ENCODE measurements at regions not wholly inside any gene's neighbourhood (a gene's known extent, or its start where the extent isn't known, plus 50 kb on each side); places are given as distances from the start of the nearest gene placed in this dataset.

- Histone ChIP-seq H3K9ac (ENCODE audit: low read depth, low read length) (no peak overlapping the region), H3K36me3 (ENCODE audit: insufficient read depth, low read length) (no peaks in the 10 kb centered on the region), H3K9me3 (ENCODE audit: control insufficient read depth, insufficient read depth, low read length) (no peaks in the 10 kb centered on the region), H3K4me1 (ENCODE audit: insufficient read depth, low read length) (no peaks in the 10 kb centered on the region)
Observed at GRCh38 chr2:217379807-217380206, 519.9 kb upstream of the TNP1 start.

GRCh38 chr2:217372794-217373193, 512.9 kb upstream of the TNP1 start:
- Histone ChIP-seq H3K36me3 (ENCODE audit: insufficient read depth, low read length) (no peaks in the 10 kb centered on the region), H3K9me3 (ENCODE audit: control insufficient read depth, insufficient read depth, low read length) (no peaks in the 10 kb centered on the region), H3K4me1 (ENCODE audit: insufficient read depth, low read length) (no peaks in the 10 kb centered on the region)

GRCh38 chr2:217371781-217372213, 511.9 kb upstream of the TNP1 start:
- Histone ChIP-seq H3K4me1 (ENCODE audit: insufficient read depth, low read length) (no peaks in the 10 kb centered on the region), H3K36me3 (ENCODE audit: insufficient read depth, low read length) (no peaks in the 10 kb centered on the region), H3K9me3 (ENCODE audit: control insufficient read depth, insufficient read depth, low read length) (no peaks in the 10 kb centered on the region), H3K9ac (ENCODE audit: low read depth, low read length) (no peak overlapping the region)

More at GRCh38 chr2:217372794-217373193, 512.9 kb upstream of the TNP1 start:
- no peak overlapping the region for H3K9ac ChIP-seq (ENCODE audit: low read depth, low read length)

- Histone ChIP-seq H3K9ac (ENCODE audit: low read depth, low read length) (no peak overlapping the region), H3K9me3 (ENCODE audit: control insufficient read depth, insufficient read depth, low read length) (no peaks in the 10 kb centered on the region), H3K4me1 (ENCODE audit: insufficient read depth, low read length) (no peaks in the 10 kb centered on the region), H3K36me3 (ENCODE audit: insufficient read depth, low read length) (no peaks in the 10 kb centered on the region)
Observed at GRCh38 chr2:217370391-217370790, 510.5 kb upstream of the TNP1 start.

GRCh38 chr2:217367464-217367863, 507.6 kb upstream of the TNP1 start:
- H3K4me1 ChIP-seq (ENCODE audit: insufficient read depth, low read length), result no peaks in the 10 kb centered on the region
- no peak overlapping the region for H3K9ac ChIP-seq (ENCODE audit: low read depth, low read length)
- H3K9me3 ChIP-seq (ENCODE audit: control insufficient read depth, insufficient read depth, low read length), result no peaks in the 10 kb centered on the region
- H3K36me3 ChIP-seq (ENCODE audit: insufficient read depth, low read length), result no peaks in the 10 kb centered on the region

GRCh38 chr2:217366966-217367365, 507.1 kb upstream of the TNP1 start:
- no peaks in the 10 kb centered on the region for H3K36me3 ChIP-seq (ENCODE audit: insufficient read depth, low read length)
- H3K9me3 ChIP-seq (ENCODE audit: control insufficient read depth, insufficient read depth, low read length), result no peaks in the 10 kb centered on the region
- no peaks in the 10 kb centered on the region for H3K4me1 ChIP-seq (ENCODE audit: insufficient read depth, low read length)
- H3K9ac ChIP-seq (ENCODE audit: low read depth, low read length), result no peak overlapping the region

- Histone ChIP-seq H3K4me1 (ENCODE audit: insufficient read depth, low read length) (no peaks in the 10 kb centered on the region), H3K36me3 (ENCODE audit: insufficient read depth, low read length) (no peaks in the 10 kb centered on the region), H3K9me3 (ENCODE audit: control insufficient read depth, insufficient read depth, low read length) (no peaks in the 10 kb centered on the region), H3K9ac (ENCODE audit: low read depth, low read length) (no peak overlapping the region)
Observed at GRCh38 chr2:217366266-217366895, 506.5 kb upstream of the TNP1 start.

GRCh38 chr2:217365656-217366055, 505.8 kb upstream of the TNP1 start:
- H3K9me3 ChIP-seq (ENCODE audit: control insufficient read depth, insufficient read depth, low read length), result no peaks in the 10 kb centered on the region
- H3K36me3 ChIP-seq (ENCODE audit: insufficient read depth, low read length), result no peaks in the 10 kb centered on the region
- no peak overlapping the region for H3K9ac ChIP-seq (ENCODE audit: low read depth, low read length)
- no peaks in the 10 kb centered on the region for H3K4me1 ChIP-seq (ENCODE audit: insufficient read depth, low read length)

- Histone ChIP-seq H3K9ac (ENCODE audit: low read depth, low read length) (no peak overlapping the region), H3K9me3 (ENCODE audit: control insufficient read depth, insufficient read depth, low read length) (no peaks in the 10 kb centered on the region), H3K4me1 (ENCODE audit: insufficient read depth, low read length) (no peaks in the 10 kb centered on the region), H3K36me3 (ENCODE audit: insufficient read depth, low read length) (no peaks in the 10 kb centered on the region)
Observed at GRCh38 chr2:217364224-217364623, 504.4 kb upstream of the TNP1 start.

GRCh38 chr2:217363470-217363869, 503.6 kb upstream of the TNP1 start:
- no peaks in the 10 kb centered on the region for H3K36me3 ChIP-seq (ENCODE audit: insufficient read depth, low read length)
- no peaks in the 10 kb centered on the region for H3K4me1 ChIP-seq (ENCODE audit: insufficient read depth, low read length)
- H3K9ac ChIP-seq (ENCODE audit: low read depth, low read length), result no peak overlapping the region
- H3K9me3 ChIP-seq (ENCODE audit: control insufficient read depth, insufficient read depth, low read length), result no peaks in the 10 kb centered on the region

GRCh38 chr2:217362710-217363109, 502.8 kb upstream of the TNP1 start:
- Histone ChIP-seq H3K4me1 (ENCODE audit: insufficient read depth, low read length) (peaks cover 5% of the 10 kb centered on the region; the same call in 1 of the 2 replicates), H3K36me3 (ENCODE audit: insufficient read depth, low read length) (no peaks in the 10 kb centered on the region), H3K9ac (ENCODE audit: low read depth, low read length) (no peak overlapping the region), H3K9me3 (ENCODE audit: control insufficient read depth, insufficient read depth, low read length) (no peaks in the 10 kb centered on the region)

- Histone ChIP-seq H3K9me3 (ENCODE audit: control insufficient read depth, insufficient read depth, low read length) (no peaks in the 10 kb centered on the region), H3K4me1 (ENCODE audit: insufficient read depth, low read length) (peaks cover 5% of the 10 kb centered on the region; the same call in 1 of the 2 replicates), H3K36me3 (ENCODE audit: insufficient read depth, low read length) (no peaks in the 10 kb centered on the region), H3K9ac (ENCODE audit: low read depth, low read length) (no peak overlapping the region)
Observed at GRCh38 chr2:217362286-217362685, 502.4 kb upstream of the TNP1 start.

- Histone ChIP-seq H3K9me3 (ENCODE audit: control insufficient read depth, insufficient read depth, low read length) (no peaks in the 10 kb centered on the region), H3K9ac (ENCODE audit: low read depth, low read length) (no peak overlapping the region), H3K4me1 (ENCODE audit: insufficient read depth, low read length) (peaks cover 5% of the 10 kb centered on the region; the same call in 1 of the 2 replicates), H3K36me3 (ENCODE audit: insufficient read depth, low read length) (no peaks in the 10 kb centered on the region)
Observed at GRCh38 chr2:217361483-217361880, 501.6 kb upstream of the TNP1 start.

GRCh38 chr2:217360781-217361482, 501.1 kb upstream of the TNP1 start:
- no peak overlapping the region for H3K9ac ChIP-seq (ENCODE audit: low read depth, low read length)
- no peaks in the 10 kb centered on the region for H3K9me3 ChIP-seq (ENCODE audit: control insufficient read depth, insufficient read depth, low read length)
- no peaks in the 10 kb centered on the region for H3K36me3 ChIP-seq (ENCODE audit: insufficient read depth, low read length)
- H3K4me1 ChIP-seq (ENCODE audit: insufficient read depth, low read length), result peaks cover 5% of the 10 kb centered on the region; the same call in 1 of the 2 replicates

- peaks cover 5% of the 10 kb centered on the region; the same call in 1 of the 2 replicates for H3K4me1 ChIP-seq (ENCODE audit: insufficient read depth, low read length)
- H3K9me3 ChIP-seq (ENCODE audit: control insufficient read depth, insufficient read depth, low read length), result no peaks in the 10 kb centered on the region
- no peaks in the 10 kb centered on the region for H3K36me3 ChIP-seq (ENCODE audit: insufficient read depth, low read length)
- H3K9ac ChIP-seq (ENCODE audit: low read depth, low read length), result no peak overlapping the region
Observed at GRCh38 chr2:217360111-217360510, 500.2 kb upstream of the TNP1 start.
